ENCODE measurements at regions not wholly inside any gene's neighbourhood (a gene's known extent, or its start where the extent isn't known, plus 50 kb on each side); places are given as distances from the start of the nearest gene placed in this dataset.
"Not testable (repeated sequence)": the region's sequence is repeated elsewhere in the genome, so short reads cannot be mapped to it uniquely, and the experiment has no call there.

- DNase-seq (ENCODE audit: low read depth), result no peak
Measured at GRCh38 chr6:11326116-11326515, 93.6 kb upstream of the NEDD9 start.

GRCh38 chr6:11324453-11325015 lies 92.1 kb upstream of the NEDD9 start:
- DNase-seq (ENCODE audit: low read depth), result no peak

GRCh38 chr6:11323666-11324452 lies 91.4 kb upstream of the NEDD9 start:
- no peak for DNase-seq (ENCODE audit: low read depth)

GRCh38 chr6:11322252-11322885 lies 89.9 kb upstream of the NEDD9 start:
- no peak for DNase-seq (ENCODE audit: low read depth)

GRCh38 chr6:11320914-11321597 lies 88.6 kb upstream of the NEDD9 start:
- no peak for DNase-seq (ENCODE audit: low read depth)

- DNase-seq (ENCODE audit: low read depth), result no peak
Measured at GRCh38 chr6:11318835-11319813, 86.7 kb upstream of the NEDD9 start.

GRCh38 chr6:11317885-11318771 lies 85.7 kb upstream of the NEDD9 start:
- DNase-seq (ENCODE audit: low read depth), result peak; percentile 59

- no peak for DNase-seq (ENCODE audit: low read depth)
Measured at GRCh38 chr6:11315743-11316437, 83.4 kb upstream of the NEDD9 start.

- DNase-seq (ENCODE audit: low read depth), result no peak
Measured at GRCh38 chr6:11313207-11313606, 80.7 kb upstream of the NEDD9 start.

GRCh38 chr6:11311970-11312369 lies 79.5 kb upstream of the NEDD9 start:
- DNase-seq (ENCODE audit: low read depth), result no peak

GRCh38 chr6:11309947-11310665 lies 77.6 kb upstream of the NEDD9 start:
- no peak for DNase-seq (ENCODE audit: low read depth)

- no peak for DNase-seq (ENCODE audit: low read depth)
Measured at GRCh38 chr6:11307226-11307625, 74.8 kb upstream of the NEDD9 start.

- no peak for DNase-seq (ENCODE audit: low read depth)
Measured at GRCh38 chr6:11304946-11305345, 72.5 kb upstream of the NEDD9 start.

- not testable (repeated sequence) for DNase-seq (ENCODE audit: low read depth)
Measured at GRCh38 chr6:11299876-11300428, 67.5 kb upstream of the NEDD9 start.

GRCh38 chr6:11299421-11299784 lies 66.9 kb upstream of the NEDD9 start:
- DNase-seq (ENCODE audit: low read depth), result not testable (repeated sequence)

- DNase-seq (ENCODE audit: low read depth), result no peak
Measured at GRCh38 chr6:11298651-11299420, 66.4 kb upstream of the NEDD9 start.

GRCh38 chr6:11297376-11297729 lies 64.9 kb upstream of the NEDD9 start:
- no peak for DNase-seq (ENCODE audit: low read depth)

All from T follicular helper cell (primary cell).